ENCODE measurements at regions not wholly inside any gene's neighbourhood (a gene's known extent, or its start where the extent isn't known, plus 50 kb on each side); places are given as distances from the start of the nearest gene placed in this dataset.

DNA sequence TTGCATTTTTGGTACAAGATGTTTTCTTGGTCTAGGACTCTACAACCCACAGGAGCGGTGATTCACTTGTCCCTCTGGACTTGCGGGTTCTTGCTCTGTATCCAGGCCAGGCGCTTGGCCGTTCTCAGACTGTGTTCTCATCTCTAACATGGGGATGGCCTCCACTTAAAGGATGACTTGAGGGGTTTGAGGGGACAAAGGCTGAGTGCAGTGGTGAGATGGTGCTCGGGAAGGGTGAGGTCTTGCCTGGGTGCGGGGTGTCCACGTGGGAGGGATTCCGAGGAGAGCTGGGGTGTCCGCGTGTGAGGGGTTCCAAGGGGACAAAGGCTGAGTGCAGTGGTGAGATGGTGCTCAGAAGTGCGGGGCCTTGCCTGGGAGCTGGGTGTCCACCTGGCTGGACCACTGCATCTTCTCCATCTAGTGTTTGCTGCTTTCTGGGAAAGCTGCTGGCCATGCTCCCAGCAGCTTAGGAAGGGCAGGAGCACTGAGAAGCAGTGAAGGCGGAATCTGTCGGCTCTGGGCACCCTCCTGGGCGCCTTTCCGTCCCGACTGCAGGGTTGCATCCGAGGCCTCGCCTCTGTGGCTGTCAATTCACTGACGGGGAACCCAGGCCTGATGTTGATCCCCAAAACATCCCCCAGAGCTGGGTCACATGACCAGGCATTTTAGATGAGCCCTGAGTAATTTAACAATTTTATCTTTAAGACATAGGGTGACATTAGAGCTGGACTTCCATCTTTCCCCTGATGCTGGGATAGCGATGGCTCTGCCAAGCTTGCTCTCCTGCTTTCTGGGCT is 280.5 kb upstream of the IRX4 start:
- TF ChIP-seq EZH2phosphoT487 (IDR thresholded peaks at IDR 0.05; ENCODE audit: low read depth), result no peak
- H3K9ac ChIP-seq (ENCODE audit: low read length), result no peak overlapping the region
- H3K27me3 ChIP-seq (ENCODE audit: low read depth, low read length), result no peaks in the 10 kb centered on the region
- H3K9me3 ChIP-seq (ENCODE audit: insufficient read depth, low read length), result no peaks in the 10 kb centered on the region
- no peaks in the 10 kb centered on the region for H3K36me3 ChIP-seq (replicated peaks; ENCODE audit: low read depth, low read length)
- no peak overlapping the region for H3K27ac ChIP-seq (ENCODE audit: low read length)
- H3K4me3 ChIP-seq (ENCODE audit: low read length), result no peak overlapping the region
- no peaks in the 10 kb centered on the region for H3K4me1 ChIP-seq (ENCODE audit: low read length)
- H2AFZ ChIP-seq (ENCODE audit: low read depth, low read length), result no peak overlapping the region
- H3K4me2 ChIP-seq (ENCODE audit: low read length), result no peak overlapping the region
- no peaks in the 10 kb centered on the region for H4K20me1 ChIP-seq (ENCODE audit: insufficient read depth, low read length)
- H3K79me2 ChIP-seq (ENCODE audit: low read length), result no peaks in the 10 kb centered on the region

GRCh38 chr5:2160811-2161210 is 278.1 kb upstream of the IRX4 start:
- no peaks in the 10 kb centered on the region for H3K9me3 ChIP-seq (ENCODE audit: insufficient read depth, low read length)
- no peaks in the 10 kb centered on the region for H3K36me3 ChIP-seq (replicated peaks; ENCODE audit: low read depth, low read length)
- H3K4me1 ChIP-seq (ENCODE audit: low read length), result no peaks in the 10 kb centered on the region
- H2AFZ ChIP-seq (ENCODE audit: low read depth, low read length), result no peak overlapping the region
- no peak overlapping the region for H3K9ac ChIP-seq (ENCODE audit: low read length)
- TF ChIP-seq EZH2phosphoT487 (IDR thresholded peaks at IDR 0.05; ENCODE audit: low read depth) (no peak), CTCF (IDR thresholded peaks at IDR 0.05; ENCODE audit: low read depth, low read length) (no peak)
- H3K27ac ChIP-seq (ENCODE audit: low read length), result no peak overlapping the region
- no peaks in the 10 kb centered on the region for H4K20me1 ChIP-seq (ENCODE audit: insufficient read depth, low read length)
- H3K79me2 ChIP-seq (ENCODE audit: low read length), result no peaks in the 10 kb centered on the region
- no peak overlapping the region for H3K4me3 ChIP-seq (ENCODE audit: low read length)
- no peak overlapping the region for H3K4me2 ChIP-seq (ENCODE audit: low read length)
- H3K27me3 ChIP-seq (ENCODE audit: low read depth, low read length), result no peaks in the 10 kb centered on the region

- no peaks in the 10 kb centered on the region for H3K4me1 ChIP-seq (ENCODE audit: low read length)
- no peaks in the 10 kb centered on the region for H3K36me3 ChIP-seq (replicated peaks; ENCODE audit: low read depth, low read length)
- H3K9ac ChIP-seq (ENCODE audit: low read length), result no peak overlapping the region
- no peak overlapping the region for H3K4me3 ChIP-seq (ENCODE audit: low read length)
- no peaks in the 10 kb centered on the region for H3K79me2 ChIP-seq (ENCODE audit: low read length)
- TF ChIP-seq CTCF (IDR thresholded peaks at IDR 0.05; ENCODE audit: low read depth, low read length) (no peak), EZH2phosphoT487 (IDR thresholded peaks at IDR 0.05; ENCODE audit: low read depth) (no peak)
- H4K20me1 ChIP-seq (ENCODE audit: insufficient read depth, low read length), result no peaks in the 10 kb centered on the region
- no peak overlapping the region for H3K4me2 ChIP-seq (ENCODE audit: low read length)
- H2AFZ ChIP-seq (ENCODE audit: low read depth, low read length), result no peak overlapping the region
- no peaks in the 10 kb centered on the region for H3K9me3 ChIP-seq (ENCODE audit: insufficient read depth, low read length)
- H3K27me3 ChIP-seq (ENCODE audit: low read depth, low read length), result no peaks in the 10 kb centered on the region
- H3K27ac ChIP-seq (ENCODE audit: low read length), result no peak overlapping the region
These were observed 276.0 kb upstream of the IRX4 start for GRCh38 chr5:2158767-2159166.

GRCh38 chr5:2158109-2158508 is 275.4 kb upstream of the IRX4 start:
- H3K36me3 ChIP-seq (replicated peaks; ENCODE audit: low read depth, low read length), result no peaks in the 10 kb centered on the region
- no peak overlapping the region for H3K4me2 ChIP-seq (ENCODE audit: low read length)
- H3K9me3 ChIP-seq (ENCODE audit: insufficient read depth, low read length), result no peaks in the 10 kb centered on the region
- TF ChIP-seq CTCF (IDR thresholded peaks at IDR 0.05; ENCODE audit: low read depth, low read length) (no peak), EZH2phosphoT487 (IDR thresholded peaks at IDR 0.05; ENCODE audit: low read depth) (no peak)
- H3K4me3 ChIP-seq (ENCODE audit: low read length), result no peak overlapping the region
- H3K27ac ChIP-seq (ENCODE audit: low read length), result no peak overlapping the region
- no peaks in the 10 kb centered on the region for H4K20me1 ChIP-seq (ENCODE audit: insufficient read depth, low read length)
- H3K4me1 ChIP-seq (ENCODE audit: low read length), result no peaks in the 10 kb centered on the region
- H3K9ac ChIP-seq (ENCODE audit: low read length), result no peak overlapping the region
- no peaks in the 10 kb centered on the region for H3K27me3 ChIP-seq (ENCODE audit: low read depth, low read length)
- H3K79me2 ChIP-seq (ENCODE audit: low read length), result no peaks in the 10 kb centered on the region
- no peak overlapping the region for H2AFZ ChIP-seq (ENCODE audit: low read depth, low read length)

Data from OCI-LY3 (cell line).